ENCODE measurements at regions not wholly inside any gene's neighbourhood (a gene's known extent, or its start where the extent isn't known, plus 50 kb on each side); places are given as distances from the start of the nearest gene placed in this dataset.

GRCh38 chr4:96354036-96354712, 514.3 kb downstream of the PDHA2 start:
- H3K27me3 Mint-ChIP-seq, result no peaks in the 10 kb centered on the region
- POLR2A ChIA-PET, result no interaction called here
- H3K4me1 Mint-ChIP-seq, result peaks cover 3% of the 10 kb centered on the region
- no peaks in the 10 kb centered on the region for H3K36me3 Mint-ChIP-seq
- H3K9me3 Mint-ChIP-seq, result no peaks in the 10 kb centered on the region
- no peak for ATAC-seq (ENCODE audit: low read depth)
- H3K27ac Mint-ChIP-seq, result no peak overlapping the region
- no peak for DNase-seq
- no peak overlapping the region for H3K4me3 Mint-ChIP-seq

GRCh38 chr4:96355414-96355813, 515.5 kb downstream of the PDHA2 start:
- DNase-seq, result no peak
- Mint-ChIP-seq H3K36me3 (no peaks in the 10 kb centered on the region), H3K4me1 (peaks cover 3% of the 10 kb centered on the region), H3K4me3 (no peak overlapping the region), H3K27me3 (no peaks in the 10 kb centered on the region), H3K9me3 (no peaks in the 10 kb centered on the region), H3K27ac (no peak overlapping the region)
- ATAC-seq (ENCODE audit: low read depth), result no peak
- POLR2A ChIA-PET, result no interaction called here

- DNase-seq (no peak), ATAC-seq (ENCODE audit: low read depth) (no peak)
- no peaks in the 10 kb centered on the region for H3K9me3 Mint-ChIP-seq
- no peaks in the 10 kb centered on the region for H3K36me3 Mint-ChIP-seq
- POLR2A ChIA-PET, result no interaction called here
- H3K27ac Mint-ChIP-seq, result no peak overlapping the region
- peaks cover 3% of the 10 kb centered on the region for H3K4me1 Mint-ChIP-seq
- H3K4me3 Mint-ChIP-seq, result no peak overlapping the region
- no peaks in the 10 kb centered on the region for H3K27me3 Mint-ChIP-seq
Observed at GRCh38 chr4:96356591-96357370, 516.9 kb downstream of the PDHA2 start.

GRCh38 chr4:96366632-96367031, 526.7 kb downstream of the PDHA2 start:
- Mint-ChIP-seq H3K4me3 (no peak overlapping the region), H3K4me1 (no peaks in the 10 kb centered on the region), H3K36me3 (no peaks in the 10 kb centered on the region), H3K9me3 (no peaks in the 10 kb centered on the region), H3K27me3 (no peaks in the 10 kb centered on the region), H3K27ac (no peak overlapping the region)
- DNase-seq, result no peak
- no peak for ATAC-seq (ENCODE audit: low read depth)
- POLR2A ChIA-PET, result no interaction called here

- POLR2A ChIA-PET, result no interaction called here
Observed at GRCh38 chr4:96375367-96375766, 535.5 kb downstream of the PDHA2 start.

GRCh38 chr4:96379524-96379923, 539.6 kb downstream of the PDHA2 start:
- POLR2A ChIA-PET, result no interaction called here
- Mint-ChIP-seq H3K9me3 (no peaks in the 10 kb centered on the region), H3K4me1 (no peaks in the 10 kb centered on the region), H3K36me3 (no peaks in the 10 kb centered on the region), H3K27me3 (no peaks in the 10 kb centered on the region), H3K27ac (no peak overlapping the region), H3K4me3 (no peak overlapping the region)
- no peak for DNase-seq
- ATAC-seq (ENCODE audit: low read depth), result no peak

More at GRCh38 chr4:96375367-96375766, 535.5 kb downstream of the PDHA2 start:
- no peaks in the 10 kb centered on the region for H3K27me3 Mint-ChIP-seq
- no peak for DNase-seq
- ATAC-seq (ENCODE audit: low read depth), result no peak
- no peak overlapping the region for H3K27ac Mint-ChIP-seq
- no peak overlapping the region for H3K4me3 Mint-ChIP-seq
- H3K9me3 Mint-ChIP-seq, result no peaks in the 10 kb centered on the region
- no peaks in the 10 kb centered on the region for H3K4me1 Mint-ChIP-seq
- H3K36me3 Mint-ChIP-seq, result no peaks in the 10 kb centered on the region

- no peaks in the 10 kb centered on the region for H3K36me3 Mint-ChIP-seq
- no peak for ATAC-seq (ENCODE audit: low read depth)
- H3K27me3 Mint-ChIP-seq, result no peaks in the 10 kb centered on the region
- H3K27ac Mint-ChIP-seq, result no peak overlapping the region
- POLR2A ChIA-PET, result no interaction called here
- DNase-seq, result no peak
- H3K4me1 Mint-ChIP-seq, result no peaks in the 10 kb centered on the region
- no peak overlapping the region for H3K4me3 Mint-ChIP-seq
- H3K9me3 Mint-ChIP-seq, result no peaks in the 10 kb centered on the region
Observed at GRCh38 chr4:96380106-96380505, 540.2 kb downstream of the PDHA2 start.

- POLR2A ChIA-PET, result no interaction called here
- no peaks in the 10 kb centered on the region for H3K9me3 Mint-ChIP-seq
- no peak for DNase-seq
- no peaks in the 10 kb centered on the region for H3K36me3 Mint-ChIP-seq
- no peak overlapping the region for H3K4me3 Mint-ChIP-seq
- H3K27ac Mint-ChIP-seq, result no peak overlapping the region
- H3K4me1 Mint-ChIP-seq, result no peaks in the 10 kb centered on the region
- no peaks in the 10 kb centered on the region for H3K27me3 Mint-ChIP-seq
- no peak for ATAC-seq (ENCODE audit: low read depth)
Observed at GRCh38 chr4:96383349-96383748, 543.5 kb downstream of the PDHA2 start.

- ATAC-seq (ENCODE audit: low read depth) (no peak), DNase-seq (no peak)
- POLR2A ChIA-PET, result no interaction called here
- H3K9me3 Mint-ChIP-seq, result no peaks in the 10 kb centered on the region
- no peak overlapping the region for H3K27ac Mint-ChIP-seq
- no peaks in the 10 kb centered on the region for H3K36me3 Mint-ChIP-seq
- no peaks in the 10 kb centered on the region for H3K27me3 Mint-ChIP-seq
- H3K4me3 Mint-ChIP-seq, result no peak overlapping the region
- no peaks in the 10 kb centered on the region for H3K4me1 Mint-ChIP-seq
Observed at GRCh38 chr4:96389770-96390169, 549.9 kb downstream of the PDHA2 start.

- no peak overlapping the region for H3K4me3 Mint-ChIP-seq
- POLR2A ChIA-PET, result no interaction called here
- peaks cover under 1% of the 10 kb centered on the region for H3K27me3 Mint-ChIP-seq
- no peak overlapping the region for H3K27ac Mint-ChIP-seq
- no peaks in the 10 kb centered on the region for H3K9me3 Mint-ChIP-seq
- H3K36me3 Mint-ChIP-seq, result no peaks in the 10 kb centered on the region
- ATAC-seq (ENCODE audit: low read depth) (no peak), DNase-seq (no peak)
- no peaks in the 10 kb centered on the region for H3K4me1 Mint-ChIP-seq
Observed at GRCh38 chr4:96390404-96390803, 550.5 kb downstream of the PDHA2 start.

- Mint-ChIP-seq H3K27ac (no peak overlapping the region), H3K4me3 (no peak overlapping the region), H3K9me3 (no peaks in the 10 kb centered on the region), H3K4me1 (no peaks in the 10 kb centered on the region), H3K27me3 (peaks cover 2% of the 10 kb centered on the region), H3K36me3 (no peaks in the 10 kb centered on the region)
- DNase-seq, result no peak
- POLR2A ChIA-PET, result no interaction called here
- no peak for ATAC-seq (ENCODE audit: low read depth)
Observed at GRCh38 chr4:96395747-96396146, 555.9 kb downstream of the PDHA2 start.

GRCh38 chr4:96406742-96407141, 566.8 kb downstream of the PDHA2 start:
- Mint-ChIP-seq H3K4me1 (no peaks in the 10 kb centered on the region), H3K36me3 (no peaks in the 10 kb centered on the region)
- POLR2A ChIA-PET, result no interaction called here

GRCh38 chr4:96407225-96407624, 567.3 kb downstream of the PDHA2 start:
- H3K27ac Mint-ChIP-seq, result no peak overlapping the region
- no peaks in the 10 kb centered on the region for H3K27me3 Mint-ChIP-seq
- ATAC-seq (ENCODE audit: low read depth), result no peak
- H3K36me3 Mint-ChIP-seq, result no peaks in the 10 kb centered on the region
- no peak for DNase-seq
- H3K9me3 Mint-ChIP-seq, result peaks cover 3% of the 10 kb centered on the region
- no peak overlapping the region for H3K4me3 Mint-ChIP-seq
- POLR2A ChIA-PET, result no interaction called here
- no peaks in the 10 kb centered on the region for H3K4me1 Mint-ChIP-seq

More at GRCh38 chr4:96406742-96407141, 566.8 kb downstream of the PDHA2 start:
- no peaks in the 10 kb centered on the region for H3K27me3 Mint-ChIP-seq
- no peak for DNase-seq
- no peak overlapping the region for H3K27ac Mint-ChIP-seq
- no peak for ATAC-seq (ENCODE audit: low read depth)
- peaks cover 3% of the 10 kb centered on the region for H3K9me3 Mint-ChIP-seq
- no peak overlapping the region for H3K4me3 Mint-ChIP-seq

GRCh38 chr4:96407738-96408463, 568.0 kb downstream of the PDHA2 start:
- Mint-ChIP-seq H3K27me3 (no peaks in the 10 kb centered on the region), H3K4me1 (no peaks in the 10 kb centered on the region), H3K4me3 (no peak overlapping the region), H3K27ac (no peak overlapping the region), H3K9me3 (peaks cover 3% of the 10 kb centered on the region), H3K36me3 (no peaks in the 10 kb centered on the region)
- ATAC-seq (ENCODE audit: low read depth) (no peak), DNase-seq (no peak)
- POLR2A ChIA-PET, result no interaction called here

Data from activated naive CD8-positive, alpha-beta T cell treated with anti-CD3 and anti-CD28 coated beads, Interleukin-2, amount 10 ng/mL, durations not matched to agents 7 days and 5 days (primary cell).